IMR-90 (cell line): ENCODE measurements at regions not wholly inside any gene's neighbourhood (a gene's known extent, or its start where the extent isn't known, plus 50 kb on each side); places are given as distances from the start of the nearest gene placed in this dataset.
A peak's percentile ranks its signal among the peaks of the same experiment; 100 is the strongest.

Experiments used
- ATAC-seq: fragments of 200-7000 bp; cut with Tn5 transposase; 2 replicates; pipeline ENCODE4 v1.9.1; 2020; ENCODE audit warnings: low read depth, mild to moderate bottlenecking, moderate library complexity
- BruUV-seq: library from RNA; stranded (reverse); fragments of 400-500 nt; replicated peaks from 2 replicates; lab custom pipeline; 2021; lab: Mats Ljungman, UMichigan
- CTCF ChIA-PET: fragments of 300-600 bp; formaldehyde crosslinking; extraction: SDS; loops from one replicate; lab custom pipeline; 2021; ENCODE audit warnings: antibody characterized with exemption; lab: Yijun Ruan, JAX
- POLR2A ChIA-PET: fragments of 300-600 bp; sonication (Branson Sonifier 250); formaldehyde crosslinking; loops from one replicate; lab custom pipeline; 2022; ENCODE audit warnings: antibody characterized with exemption; ENCODE audit not compliant: unreplicated experiment; lab: Charles Lee
- DNase-seq: peaks from one replicate; pipeline ENCODE4 v3.0.0; 2013
- H2AFZ ChIP-seq: replicated peaks from 2 replicates; pipeline ENCODE3; 2013; ENCODE audit warnings: low read length, mild to moderate bottlenecking; ENCODE audit not compliant: poor library complexity
- H2AK5ac ChIP-seq: 2 replicates; pipeline ENCODE4 v1.6.1; 2013; ENCODE audit warnings: low read depth, low read length, inconsistent platforms
- H2AK9ac ChIP-seq: replicated peaks from 2 replicates; pipeline ENCODE3; 2013; ENCODE audit warnings: mild to moderate bottlenecking, low read depth, low read length, moderate library complexity; ENCODE audit not compliant: poor library complexity
- H2BK120ac ChIP-seq: 2 replicates; pipeline ENCODE4 v1.6.1; 2013; ENCODE audit warnings: low read depth, low read length, inconsistent platforms
- H2BK15ac ChIP-seq: 3 replicates; pipeline ENCODE4 v1.6.1; 2013; ENCODE audit warnings: low read depth, low read length, inconsistent platforms
- H2BK20ac ChIP-seq: 2 replicates; pipeline ENCODE4 v1.6.1; 2013; ENCODE audit warnings: low read depth, mild to moderate bottlenecking, inconsistent platforms, low read length, moderate library complexity
- H2BK5ac ChIP-seq: 2 replicates; pipeline ENCODE4 v1.6.1; 2013; ENCODE audit warnings: mild to moderate bottlenecking, low read depth, low read length, inconsistent platforms; ENCODE audit not compliant: poor library complexity, severe bottlenecking
- H3K14ac ChIP-seq: replicated peaks from 2 replicates; pipeline ENCODE4 v1.6.1; 2013; ENCODE audit warnings: low read depth, low read length, inconsistent platforms
- H3K18ac ChIP-seq: 2 replicates; pipeline ENCODE4 v1.6.1; 2013; ENCODE audit warnings: low read depth, low read length, control low read depth
- H3K23ac ChIP-seq: 2 replicates; pipeline ENCODE4 v1.6.1; 2013; ENCODE audit warnings: low read depth, low read length, inconsistent platforms
- H3K27ac ChIP-seq: 2 replicates; pipeline ENCODE4 v1.5.1; 2013; ENCODE audit warnings: mild to moderate bottlenecking, control low read depth, low read length; ENCODE audit not compliant: insufficient read depth
- H3K27me3 ChIP-seq: 2 replicates; pipeline ENCODE4 v1.6.1; 2013; ENCODE audit warnings: low read length; ENCODE audit not compliant: control insufficient read depth, insufficient read depth
- H3K36me3 ChIP-seq: 2 replicates; pipeline ENCODE4 v1.6.1; 2013; ENCODE audit warnings: low read length, mixed read lengths; ENCODE audit not compliant: control insufficient read depth, insufficient read depth
- H3K4ac ChIP-seq: 2 replicates; pipeline ENCODE4 v1.6.1; 2013; ENCODE audit warnings: low read depth, low read length, inconsistent platforms
- H3K4me1 ChIP-seq: 2 replicates; pipeline ENCODE4 v1.6.1; 2013; ENCODE audit warnings: low read length, mixed read lengths; ENCODE audit not compliant: control insufficient read depth, insufficient read depth
- H3K4me2 ChIP-seq: 2 replicates; pipeline ENCODE4 v1.6.1; 2013; ENCODE audit warnings: low read depth, mild to moderate bottlenecking, control low read depth, low read length, moderate library complexity
- H3K4me3 ChIP-seq: 2 replicates; pipeline ENCODE4 v1.5.1; 2013; ENCODE audit warnings: low read depth, mild to moderate bottlenecking, control low read depth, low read length, moderate library complexity; ENCODE audit not compliant: insufficient read depth
- H3K56ac ChIP-seq: 2 replicates; pipeline ENCODE4 v1.6.1; 2013; ENCODE audit warnings: low read length, inconsistent platforms; ENCODE audit not compliant: insufficient read depth; ENCODE audit errors: extremely low read depth
- H3K79me1 ChIP-seq, 2 experiments: 2 replicates each; pipeline ENCODE4 v1.6.1; 2013; ENCODE audit warnings: low read length in 2 of 2, inconsistent platforms in 1 of 2, low read depth in 1 of 2
- H3K9ac ChIP-seq: 2 replicates; pipeline ENCODE4 v1.6.1; 2013; ENCODE audit warnings: low read depth, low read length, control low read depth
- H3K9me1 ChIP-seq: 2 replicates; pipeline ENCODE4 v1.6.1; 2013; ENCODE audit warnings: low read length, inconsistent platforms; ENCODE audit not compliant: insufficient read depth
- H3K9me3 ChIP-seq: 2 replicates; pipeline ENCODE4 v1.6.1; 2013; ENCODE audit warnings: low read length; ENCODE audit not compliant: control insufficient read depth, insufficient read depth
- H4K20me1 ChIP-seq: 2 replicates; pipeline ENCODE4 v1.6.1; 2013; ENCODE audit warnings: low read length, inconsistent platforms; ENCODE audit not compliant: insufficient read depth
- H4K5ac ChIP-seq: 2 replicates; pipeline ENCODE4 v1.6.1; 2013; ENCODE audit warnings: mild to moderate bottlenecking, low read depth, low read length, control low read depth
- H4K8ac ChIP-seq, 2 experiments: 2 replicates each; pipeline ENCODE4 v1.6.1; 2013; ENCODE audit warnings: low read depth in 2 of 2, low read length in 2 of 2, control low read depth in 1 of 2, inconsistent platforms in 1 of 2
- H4K91ac ChIP-seq: 2 replicates; pipeline ENCODE4 v1.6.1; 2013; ENCODE audit warnings: low read depth, low read length, inconsistent platforms; ENCODE audit not compliant: insufficient read depth
- CEBPB ChIP-seq: IDR thresholded peaks from 2 replicates; pipeline ENCODE4 v1.6.1; 2012; ENCODE audit warnings: low read depth, low read length, improper control_type of control experiment
- RCOR1 ChIP-seq: IDR thresholded peaks from 2 replicates; pipeline ENCODE4 v1.6.1; 2012; ENCODE audit warnings: mild to moderate bottlenecking, low read length, improper control_type of control experiment; ENCODE audit not compliant: insufficient replicate concordance
- WGBS, 2 experiments: methylation state at CpG; one replicate each; pipeline versions ENCODE4 v1.1.5 to v1.1.7; 2013; ENCODE audit warnings: missing lambda C conversion rate in 2 of 2; ENCODE audit not compliant: insufficient read length in 1 of 2; ENCODE audit errors: extremely low coverage in 2 of 2; 5-methylcytosine and 5-hydroxymethylcytosine counted together
- dilution Hi-C: fragments of 300-500 bp; cut with HindIII; formaldehyde crosslinking; loops from one replicate; pipeline ENCODE4 v1.14.3; 2018; ENCODE audit warnings: low sequenced_read_pairs; ENCODE audit not compliant: unreplicated experiment
- in situ Hi-C: fragments of 300-500 bp; cut with MboI; formaldehyde crosslinking; loops from 3 replicates; pipeline ENCODE4 v1.14.3; 2019; ENCODE audit warnings: low sequenced_read_pairs, inconsistent platforms, mixed read lengths
- intact Hi-C: fragments of 100-400 bp; cut with micrococcal nuclease; formaldehyde crosslinking; loops from 2 replicates; pipeline ENCODE4 v1.10.0; 2022

DNA sequence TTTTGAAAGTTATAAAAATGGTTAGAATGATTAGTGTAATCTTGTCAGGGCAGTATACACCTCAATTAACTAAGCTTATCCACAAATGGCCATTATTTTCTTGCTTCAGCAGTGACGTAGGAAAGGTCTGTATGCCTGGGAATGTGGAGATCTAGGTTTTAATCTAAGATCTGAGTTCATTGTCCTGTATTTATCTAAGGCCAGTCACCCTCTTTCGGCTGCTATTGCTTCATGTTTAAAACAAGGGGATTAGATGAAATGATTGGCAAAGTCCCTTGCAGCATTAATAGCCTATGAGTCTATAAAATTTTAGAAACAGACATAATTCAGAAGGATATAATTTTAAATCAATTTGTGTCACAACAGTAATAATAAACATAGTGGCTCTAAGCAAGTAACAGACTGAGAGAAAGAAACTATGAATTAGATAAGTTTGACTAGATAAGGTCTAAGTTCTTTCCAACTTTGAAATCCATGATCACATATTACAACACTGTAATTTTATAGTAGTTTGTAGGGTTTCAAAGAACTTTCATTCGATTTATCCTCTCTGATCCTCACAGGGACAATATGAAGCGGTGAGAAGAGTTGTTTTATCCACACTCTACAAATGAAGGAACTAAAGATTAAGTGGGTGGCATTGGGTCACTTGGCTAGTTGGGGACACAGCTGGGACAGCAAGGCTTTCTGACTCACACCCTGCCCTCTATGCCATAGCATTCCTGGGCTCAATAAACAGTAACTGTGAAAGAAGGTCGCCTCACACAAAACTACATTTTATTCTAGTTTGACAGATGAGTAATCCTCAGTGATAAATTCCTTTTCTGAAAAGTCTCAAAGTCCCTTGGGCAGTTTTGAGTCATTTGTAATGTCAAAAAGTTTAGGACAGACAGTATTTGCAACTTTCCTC lies 60.6 kb upstream of the RDX start:
- no peak overlapping the region for H3K4me3 ChIP-seq
- no peak overlapping the region for H4K91ac ChIP-seq
- TF ChIP-seq RCOR1: no peak
- peak; percentile 71; the same call in 1 of the 2 replicates for TF ChIP-seq CEBPB
- no TSS peak for BruUV-seq
- no peak overlapping the region for H3K14ac ChIP-seq
- no CpG with 5 or more reads among the region's 5 CpGs for WGBS, 2 experiments
- no peak overlapping the region for H3K4me2 ChIP-seq
- H2AK5ac ChIP-seq: no peak overlapping the region
- H4K5ac ChIP-seq: no peak overlapping the region
- no peak overlapping the region for H3K56ac ChIP-seq
- no peak overlapping the region for H2BK15ac ChIP-seq
- no peaks in the 10 kb centered on the region for H4K20me1 ChIP-seq
- H3K9me1 ChIP-seq: no peaks in the 10 kb centered on the region
- H3K79me1 ChIP-seq: no peaks in the 10 kb centered on the region
- DNase-seq (peak; percentile 29), ATAC-seq (peak; percentile 32; the same call in 1 of the 2 replicates)
- POLR2A ChIA-PET: no interaction called here
- no peak overlapping the region for H2AFZ ChIP-seq
- H3K4me1 ChIP-seq: peaks cover 4% of the 10 kb centered on the region; the same call in 1 of the 2 replicates
- H2BK120ac ChIP-seq: no peak overlapping the region
- no peak overlapping the region for H3K23ac ChIP-seq
- no peak overlapping the region for H4K8ac ChIP-seq
- in situ Hi-C loops (loop anchor here (25.0 kb wide), 1 partner anchor 495 kb away; no protein-coding TSS in a partner anchor), intact Hi-C loops (loop anchor here (2.0 kb wide), 1 partner anchor 38 kb away; no protein-coding TSS in a partner anchor), dilution Hi-C loops (no loop called here)
- H3K4ac ChIP-seq: no peak overlapping the region
- CTCF ChIA-PET: no interaction called here
- no peak overlapping the region for H2BK5ac ChIP-seq
- no peaks in the 10 kb centered on the region for H3K27me3 ChIP-seq
- H3K9ac ChIP-seq: no peak overlapping the region
- H3K36me3 ChIP-seq: no peaks in the 10 kb centered on the region
- no peak overlapping the region for H3K27ac ChIP-seq
- H3K9me3 ChIP-seq: no peaks in the 10 kb centered on the region
- no peak overlapping the region for H2AK9ac ChIP-seq
- no peak overlapping the region for H2BK20ac ChIP-seq
- H3K18ac ChIP-seq: no peak overlapping the region
